ENCODE measurements at regions not wholly inside any gene's neighbourhood (a gene's known extent, or its start where the extent isn't known, plus 50 kb on each side); places are given as distances from the start of the nearest gene placed in this dataset.

GRCh38 chr1:14083706-14084105, 383.7 kb downstream of the PRDM2 start:
- peak; percentile 18 for DNase-seq (ENCODE audit: low read depth, low spot score)
- H3K27ac ChIP-seq = no peak overlapping the region

- DNase-seq (ENCODE audit: low read depth, low spot score) = no peak
- no peak overlapping the region for H3K27ac ChIP-seq
Observed at GRCh38 chr1:14090062-14090461, 390.1 kb downstream of the PRDM2 start.

DNA sequence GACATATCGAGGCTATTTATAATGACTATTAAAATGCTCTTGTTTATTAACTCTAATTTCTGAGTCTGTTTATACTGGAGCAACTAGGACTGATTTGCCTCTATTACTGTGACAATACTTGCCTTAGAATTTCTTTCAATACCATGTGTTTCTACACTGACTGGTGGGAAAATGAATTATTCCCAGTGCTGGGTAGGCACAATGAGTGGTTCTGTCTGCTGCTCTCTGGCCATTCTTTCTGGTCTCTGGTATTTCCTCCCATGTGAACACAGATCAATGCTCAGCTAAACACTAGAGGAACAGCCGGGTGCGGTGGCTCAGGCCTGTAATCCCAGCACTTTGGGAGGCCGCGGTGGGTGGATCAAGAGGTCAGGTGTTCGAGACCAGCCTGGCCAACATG, 390.5 kb downstream of the PRDM2 start:
- DNase-seq (ENCODE audit: low read depth, low spot score) = no peak
- H3K27ac ChIP-seq = no peak overlapping the region

DNA sequence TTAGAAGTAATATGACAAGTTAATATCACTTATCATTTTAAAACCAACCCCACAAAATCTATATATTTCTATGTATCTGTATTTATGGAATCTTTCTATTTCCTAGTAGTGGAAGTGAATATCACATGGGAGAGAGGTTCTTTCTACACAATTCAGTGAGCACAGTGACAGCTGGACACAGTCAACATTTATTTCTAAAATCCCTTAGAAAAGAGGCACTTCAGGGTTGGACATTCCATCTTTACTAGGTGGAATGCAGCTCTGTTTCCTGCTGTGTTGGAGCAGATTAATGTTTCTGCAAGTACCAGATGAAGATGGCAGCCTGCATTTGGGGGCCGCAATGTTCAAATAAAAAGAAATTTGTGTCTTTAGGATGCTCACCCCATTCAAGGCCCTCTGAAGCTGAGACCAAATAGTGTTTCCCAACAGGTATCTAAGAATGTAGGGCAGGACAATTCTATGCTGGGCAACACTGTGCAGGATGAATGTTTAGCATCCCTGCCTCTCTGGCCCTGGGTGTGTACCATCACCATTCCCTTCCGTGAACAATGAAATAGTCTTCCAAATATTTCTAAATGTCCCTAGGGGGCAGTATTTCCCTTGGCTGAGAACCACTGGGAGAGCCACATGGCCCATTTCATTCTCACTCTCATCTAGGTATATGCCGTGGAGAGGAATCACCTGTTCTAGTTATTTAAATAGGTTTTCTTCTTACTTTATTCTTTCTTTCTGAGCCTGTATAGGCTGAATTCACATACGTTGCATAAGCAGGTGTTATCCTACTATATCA, 394.8 kb downstream of the PRDM2 start:
- no peak for DNase-seq (ENCODE audit: low read depth, low spot score)
- no peak overlapping the region for H3K27ac ChIP-seq

- no peak for DNase-seq (ENCODE audit: low read depth, low spot score)
- no peak overlapping the region for H3K27ac ChIP-seq
Observed at GRCh38 chr1:14098294-14098913, 398.4 kb downstream of the PRDM2 start.

DNA sequence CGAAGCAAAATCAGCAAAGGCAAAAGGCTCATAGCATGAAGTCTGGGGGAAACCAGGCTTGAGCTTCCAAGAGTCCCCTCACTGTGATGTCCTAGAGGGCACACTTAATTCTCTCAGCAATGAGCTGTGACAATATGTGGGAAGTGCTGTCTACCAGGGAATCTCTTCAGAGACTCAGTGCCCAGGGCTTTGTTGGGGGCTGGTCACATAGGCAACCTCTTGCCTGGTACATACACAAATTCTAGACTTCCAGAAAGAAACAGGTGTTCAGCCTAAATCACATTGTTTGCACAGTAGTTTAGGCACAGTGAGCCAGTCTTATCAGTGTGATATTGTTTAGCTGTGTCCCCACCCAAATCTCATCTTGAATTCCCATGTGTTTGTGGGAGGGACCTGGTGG, 400.5 kb downstream of the PRDM2 start:
- H3K27ac ChIP-seq = no peak overlapping the region
- DNase-seq (ENCODE audit: low read depth, low spot score) = no peak

DNA sequence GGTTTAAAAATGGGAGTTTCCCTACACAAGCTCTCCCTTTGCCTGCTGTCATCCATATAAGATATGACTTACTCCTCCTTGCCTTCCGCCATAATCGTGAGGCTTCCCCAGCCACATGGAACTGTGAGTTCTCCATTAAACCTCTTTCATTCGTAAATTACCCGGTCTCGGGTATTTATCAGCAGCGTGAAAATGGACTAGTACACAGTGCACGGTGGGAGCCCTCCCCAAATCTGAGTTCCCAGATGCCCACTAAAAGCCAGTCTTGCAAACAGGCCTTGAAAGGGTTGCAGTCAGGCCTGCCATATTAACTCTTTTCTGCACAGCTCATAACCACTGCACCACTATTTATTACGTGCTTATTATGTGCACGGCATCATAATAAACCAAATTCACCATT, 400.9 kb downstream of the PRDM2 start:
- H3K27ac ChIP-seq = no peak overlapping the region
- DNase-seq (ENCODE audit: low read depth, low spot score) = no peak

DNA sequence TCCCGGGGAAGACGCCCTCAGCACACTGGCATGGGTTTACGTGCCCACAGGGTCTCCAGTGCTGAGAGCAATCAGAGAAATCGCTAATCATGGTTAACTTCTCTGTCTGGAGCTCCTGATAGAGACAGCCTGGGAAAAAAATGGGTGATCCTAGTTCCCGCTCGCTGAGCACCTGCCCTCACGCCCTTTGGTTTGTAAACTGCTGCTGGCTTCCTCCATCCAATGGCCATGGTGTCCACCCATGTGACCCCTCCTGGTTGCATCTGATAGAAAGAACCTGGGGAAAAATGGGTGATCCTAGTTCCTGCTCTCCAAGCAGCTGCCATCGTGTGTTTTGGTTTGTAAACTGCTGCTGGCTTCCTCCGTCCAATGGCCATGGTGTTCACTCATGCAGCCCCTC, 402.2 kb downstream of the PRDM2 start:
- H3K27ac ChIP-seq = no peak overlapping the region
- DNase-seq (ENCODE audit: low read depth, low spot score) = no peak

DNA sequence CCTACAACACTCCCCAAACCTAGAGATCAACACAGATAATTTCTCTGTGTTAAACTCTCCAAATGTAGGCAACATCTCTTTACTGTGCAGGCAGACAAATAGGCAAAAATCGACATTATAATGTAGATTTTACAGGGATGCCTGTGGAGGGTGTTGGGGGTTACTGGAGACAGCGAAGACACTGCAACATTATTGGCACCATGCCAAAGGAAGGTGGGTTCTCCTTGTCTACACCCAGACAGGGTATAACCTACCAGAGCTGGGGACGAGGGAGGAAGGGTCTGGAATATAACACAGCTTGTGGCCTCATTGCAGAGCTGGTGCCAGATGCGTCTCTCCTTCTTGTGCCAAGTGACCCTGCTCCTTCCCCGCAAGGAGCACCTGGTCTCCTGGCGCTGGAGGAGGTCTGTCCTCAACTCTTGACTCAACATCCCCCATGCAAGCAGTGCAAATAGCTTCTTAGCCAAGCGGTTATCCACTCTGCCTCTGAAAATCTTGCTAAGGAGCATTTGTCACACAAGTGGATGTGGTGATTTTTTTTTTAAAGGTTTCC, 404.0 kb downstream of the PRDM2 start:
- no peak for DNase-seq (ENCODE audit: low read depth, low spot score)
- no peak overlapping the region for H3K27ac ChIP-seq

GRCh38 chr1:14106126-14106525, 406.1 kb downstream of the PRDM2 start:
- no peak overlapping the region for H3K27ac ChIP-seq
- no peak for DNase-seq (ENCODE audit: low read depth, low spot score)

DNA sequence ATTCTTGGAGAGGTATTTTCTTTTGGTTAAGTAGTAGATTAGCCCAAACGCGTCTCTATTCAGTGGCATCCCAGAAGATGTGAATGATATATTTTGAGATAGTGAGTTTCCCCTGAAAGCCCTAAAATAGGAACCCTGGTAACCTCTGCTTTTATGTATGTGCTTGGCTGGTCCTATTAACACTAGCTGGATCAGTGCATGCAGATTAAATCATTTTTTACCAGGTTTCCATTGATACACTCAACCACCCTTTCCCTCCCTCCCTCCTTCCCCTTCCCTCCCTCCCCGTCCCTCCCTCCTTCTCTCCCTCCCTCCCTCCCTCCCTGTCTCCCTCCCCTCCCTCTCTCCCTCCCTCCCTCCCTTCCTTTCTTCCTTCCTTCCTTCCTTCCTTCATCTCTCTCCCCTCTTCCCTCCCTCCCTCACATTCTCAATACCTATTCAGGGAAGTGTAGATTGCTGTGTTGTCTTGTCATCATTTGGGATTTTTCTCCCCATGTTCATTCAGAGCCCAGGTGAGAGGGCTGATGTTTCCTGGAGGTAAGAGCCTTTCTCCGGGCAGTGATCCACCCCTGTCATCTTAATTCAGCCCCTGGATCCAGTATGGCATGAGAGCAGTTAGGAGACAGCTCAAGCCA, 406.8 kb downstream of the PRDM2 start:
- no peak for DNase-seq (ENCODE audit: low read depth, low spot score)
- H3K27ac ChIP-seq = no peak overlapping the region

DNA sequence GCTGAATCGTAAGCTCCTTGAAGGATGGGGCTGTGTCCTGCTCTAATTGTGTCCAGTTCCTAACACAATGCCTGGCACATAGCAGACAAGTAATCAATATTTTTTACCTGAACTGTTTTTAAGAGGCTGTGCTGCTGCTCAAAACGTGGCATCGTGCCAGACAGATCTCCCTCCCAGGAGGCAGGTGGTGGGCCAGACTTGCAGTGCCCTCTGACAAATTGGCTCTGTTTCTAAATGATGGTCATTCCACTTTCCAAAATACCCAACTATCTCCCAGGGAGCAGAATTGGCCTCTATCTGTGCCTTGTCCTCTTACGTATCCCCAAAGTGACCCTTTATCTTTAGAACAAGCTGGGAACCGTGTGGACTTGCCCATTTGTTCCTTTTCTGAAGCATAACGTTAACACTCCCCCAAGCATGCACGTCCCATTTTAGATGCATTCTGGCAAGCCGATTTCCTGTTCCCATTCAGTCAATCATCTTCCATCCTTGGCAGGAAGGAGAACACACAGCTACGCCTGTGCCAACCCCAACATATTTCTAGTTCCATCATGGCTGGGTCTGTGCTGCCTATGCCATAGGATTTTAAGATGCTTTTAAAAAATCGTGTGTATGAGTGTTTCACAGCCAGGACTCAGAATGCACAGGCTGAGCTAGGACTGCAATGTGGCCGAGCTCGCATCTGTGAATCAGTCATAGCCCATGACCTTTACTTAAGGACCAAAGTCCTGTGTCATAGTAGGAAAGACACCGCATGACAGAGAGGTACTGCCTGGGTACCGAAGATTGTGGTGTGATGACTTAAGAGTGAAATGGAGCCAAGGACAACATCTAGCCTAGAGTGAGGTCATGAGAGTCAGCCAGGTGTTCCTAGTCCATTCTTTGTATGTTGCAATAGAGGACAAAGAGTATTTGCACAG, 408.6 kb downstream of the PRDM2 start:
- H3K27ac ChIP-seq = no peak overlapping the region
- no peak for DNase-seq (ENCODE audit: low read depth, low spot score)

DNA sequence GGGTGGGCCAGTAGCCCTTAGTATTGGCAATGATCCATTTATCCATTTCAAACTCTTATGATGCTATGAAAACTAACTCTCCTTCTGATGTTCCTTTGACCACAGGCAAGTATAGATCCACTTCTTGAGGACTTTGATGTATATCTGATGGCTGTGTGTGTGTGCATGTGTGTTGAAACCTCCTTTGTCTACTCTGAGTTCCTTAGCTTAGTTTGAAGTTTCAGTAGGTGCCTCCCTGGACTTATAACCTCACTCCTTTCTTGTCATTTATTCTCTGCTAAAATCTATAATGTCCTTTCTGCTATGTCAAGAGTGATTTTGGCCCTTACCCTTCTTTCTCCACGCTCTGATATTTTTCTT, 409.3 kb downstream of the PRDM2 start:
- DNase-seq (ENCODE audit: low read depth, low spot score) = no peak
- H3K27ac ChIP-seq = no peak overlapping the region

GRCh38 chr1:14110040-14110439, 410.1 kb downstream of the PRDM2 start:
- no peak overlapping the region for H3K27ac ChIP-seq
- no peak for DNase-seq (ENCODE audit: low read depth, low spot score)

- no peak overlapping the region for H3K27ac ChIP-seq
- DNase-seq (ENCODE audit: low read depth, low spot score) = no peak
Observed at GRCh38 chr1:14111121-14111520, 411.1 kb downstream of the PRDM2 start.

- no peak overlapping the region for H3K27ac ChIP-seq
- DNase-seq (ENCODE audit: low read depth, low spot score) = no peak
Observed at GRCh38 chr1:14112613-14113012, 412.6 kb downstream of the PRDM2 start.

GRCh38 chr1:14113271-14113670, 413.3 kb downstream of the PRDM2 start:
- no peak overlapping the region for H3K27ac ChIP-seq
- DNase-seq (ENCODE audit: low read depth, low spot score) = no peak

DNA sequence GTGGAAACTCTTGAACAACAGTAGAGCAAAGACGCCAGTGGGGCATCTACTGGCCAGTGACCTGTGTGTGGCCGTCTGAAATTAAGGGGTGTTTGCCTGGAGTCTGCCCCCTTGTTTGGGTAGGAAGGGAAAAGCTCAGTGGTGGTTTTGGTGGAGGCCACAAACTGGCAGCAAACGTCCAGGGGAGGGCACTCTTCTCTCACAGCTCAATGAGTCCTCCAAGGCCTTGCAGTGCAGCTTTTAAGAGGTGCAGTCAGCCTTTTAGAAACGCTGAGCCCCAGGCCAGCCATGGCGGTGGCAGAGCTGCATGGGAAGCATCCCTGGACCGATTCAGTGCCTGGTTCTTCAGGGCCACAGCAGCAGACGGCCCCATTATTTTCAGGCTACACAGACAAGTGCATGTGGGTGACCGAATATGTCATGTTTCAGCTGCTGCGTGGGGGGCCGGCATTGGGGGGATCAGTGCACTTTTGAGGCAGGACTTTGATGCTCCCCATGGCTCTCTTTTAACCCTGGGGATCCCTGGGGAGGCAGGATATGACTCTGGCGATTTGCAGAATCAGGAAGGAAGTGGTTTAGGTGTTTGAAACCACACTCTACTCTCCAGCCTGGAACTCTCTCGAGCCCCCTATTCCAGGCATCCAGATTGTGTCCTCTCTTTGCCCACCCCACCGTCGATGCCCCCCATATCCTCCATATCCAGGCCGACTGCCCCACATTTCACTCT, 414.0 kb downstream of the PRDM2 start:
- no peak for DNase-seq (ENCODE audit: low read depth, low spot score)
- no peak overlapping the region for H3K27ac ChIP-seq

GRCh38 chr1:14115976-14116375, 416.0 kb downstream of the PRDM2 start:
- H3K27ac ChIP-seq = no peak overlapping the region
- no peak for DNase-seq (ENCODE audit: low read depth, low spot score)

- no peak overlapping the region for H3K27ac ChIP-seq
- DNase-seq (ENCODE audit: low read depth, low spot score) = no peak
Observed at GRCh38 chr1:14117700-14118099, 417.7 kb downstream of the PRDM2 start.
